DOHH2 (cell line): ENCODE measurements at regions not wholly inside any gene's neighbourhood (a gene's known extent, or its start where the extent isn't known, plus 50 kb on each side); places are given as distances from the start of the nearest gene placed in this dataset.

ENCODE experiments used
- H3F3A ChIP-seq: fragments of 200-600 bp; sonication (generic), shearing (Covaris generic); 2 replicates; pipeline ENCODE4 v1.6.0; 2016; ENCODE audit warnings: antibody characterized with exemption, mild to moderate bottlenecking; ENCODE audit not compliant: control insufficient read depth, insufficient read depth
- H3K27ac ChIP-seq: fragments of 200-600 bp; sonication (generic); 2 replicates; pipeline ENCODE4 v1.5.1; 2014; ENCODE audit warnings: low read depth, mild to moderate bottlenecking, low read length, moderate library complexity
- H3K27me3 ChIP-seq: fragments of 200-600 bp; sonication (generic); 2 replicates; pipeline ENCODE4 v1.6.1; 2014; ENCODE audit warnings: mild to moderate bottlenecking, low read length, mixed read lengths; ENCODE audit not compliant: control insufficient read depth
- H3K36me3 ChIP-seq: fragments of 200-600 bp; sonication (generic); 2 replicates; pipeline ENCODE4 v1.6.1; 2014; ENCODE audit warnings: mild to moderate bottlenecking, low read length, moderate library complexity, mixed read lengths; ENCODE audit not compliant: control insufficient read depth
- H3K4me1 ChIP-seq: fragments of 200-600 bp; sonication (generic); 2 replicates; pipeline ENCODE4 v1.6.1; 2014; ENCODE audit warnings: mild to moderate bottlenecking, low read length, mixed read lengths; ENCODE audit not compliant: control insufficient read depth
- H3K4me2 ChIP-seq: fragments of 200-600 bp; sonication (generic); 2 replicates; pipeline ENCODE4 v1.6.0; 2014; ENCODE audit warnings: mild to moderate bottlenecking, low read length, moderate library complexity
- H3K4me3 ChIP-seq: fragments of 200-600 bp; sonication (generic); 2 replicates; pipeline ENCODE4 v1.5.1; 2014; ENCODE audit warnings: mild to moderate bottlenecking, low read length, mixed read lengths
- H3K79me2 ChIP-seq: fragments of 200-600 bp; sonication (generic); 2 replicates; pipeline ENCODE4 v1.6.1; 2014; ENCODE audit warnings: mild to moderate bottlenecking, low read length, mixed read lengths; ENCODE audit not compliant: control insufficient read depth
- H3K9me2 ChIP-seq: fragments of 200-600 bp; sonication (generic); replicated peaks from 2 replicates; pipeline ENCODE4 v1.6.1; 2014; ENCODE audit warnings: mild to moderate bottlenecking, low read length, mixed read lengths; ENCODE audit not compliant: control insufficient read depth
- H3K9me3 ChIP-seq: fragments of 200-600 bp; sonication (generic); 2 replicates; pipeline ENCODE4 v1.6.1; 2014; ENCODE audit warnings: antibody characterized with exemption, low read length, mixed read lengths; ENCODE audit not compliant: control insufficient read depth, insufficient read depth
- H4K20me1 ChIP-seq: fragments of 200-600 bp; sonication (generic); 2 replicates; pipeline ENCODE4 v1.6.0; 2014; ENCODE audit warnings: low read depth, mild to moderate bottlenecking, antibody characterized with exemption, low read length, moderate library complexity; ENCODE audit not compliant: control insufficient read depth, insufficient read depth
- CTCF ChIP-seq: fragments of 200-600 bp; sonication (generic); IDR thresholded peaks from one replicate; pipeline ENCODE4 v1.5.1; 2014; ENCODE audit warnings: antibody characterized with exemption, mild to moderate bottlenecking, low read depth, low read length; ENCODE audit not compliant: poor library complexity, severe bottlenecking
- EZH2phosphoT487 ChIP-seq: fragments of 200-600 bp; sonication (generic); IDR thresholded peaks from 2 replicates; pipeline ENCODE4 v1.6.1; 2017; ENCODE audit warnings: borderline replicate concordance, mild to moderate bottlenecking, antibody characterized with exemption, low read length, moderate library complexity, mixed read lengths

- Histone ChIP-seq H3K9me2 (no peaks in the 10 kb centered on the region), H3K9me3 (no peaks in the 10 kb centered on the region), H3F3A (no peaks in the 10 kb centered on the region), H3K36me3 (no peaks in the 10 kb centered on the region), H3K4me2 (no peak overlapping the region), H3K4me3 (no peak overlapping the region), H3K27ac (no peak overlapping the region), H3K27me3 (no peaks in the 10 kb centered on the region), H3K79me2 (no peaks in the 10 kb centered on the region), H3K4me1 (peaks cover 15% of the 10 kb centered on the region), H4K20me1 (no peaks in the 10 kb centered on the region)
- TF ChIP-seq CTCF = no peak
- no peak for TF ChIP-seq EZH2phosphoT487
Measured at GRCh38 chr2:236873636-236874035, 212.1 kb upstream of the COPS8 start.

- no peaks in the 10 kb centered on the region for H3K79me2 ChIP-seq
- H3K4me2 ChIP-seq = no peak overlapping the region
- peaks cover 15% of the 10 kb centered on the region for H3K4me1 ChIP-seq
- H4K20me1 ChIP-seq = no peaks in the 10 kb centered on the region
- TF ChIP-seq CTCF (no peak), EZH2phosphoT487 (no peak)
- no peak overlapping the region for H3K4me3 ChIP-seq
- H3K9me2 ChIP-seq = no peaks in the 10 kb centered on the region
- H3F3A ChIP-seq = no peaks in the 10 kb centered on the region
- H3K36me3 ChIP-seq = no peaks in the 10 kb centered on the region
- H3K27me3 ChIP-seq = no peaks in the 10 kb centered on the region
- H3K9me3 ChIP-seq = no peaks in the 10 kb centered on the region
- H3K27ac ChIP-seq = no peak overlapping the region
Measured at GRCh38 chr2:236874866-236875481, 210.7 kb upstream of the COPS8 start.

GRCh38 chr2:236875906-236876505, 209.7 kb upstream of the COPS8 start:
- no peaks in the 10 kb centered on the region for H3K36me3 ChIP-seq
- no peaks in the 10 kb centered on the region for H4K20me1 ChIP-seq
- no peaks in the 10 kb centered on the region for H3K27me3 ChIP-seq
- no peaks in the 10 kb centered on the region for H3F3A ChIP-seq
- TF ChIP-seq CTCF = no peak
- no peak overlapping the region for H3K27ac ChIP-seq
- H3K9me2 ChIP-seq = no peaks in the 10 kb centered on the region
- no peaks in the 10 kb centered on the region for H3K79me2 ChIP-seq
- no peaks in the 10 kb centered on the region for H3K9me3 ChIP-seq
- peaks cover 11% of the 10 kb centered on the region for H3K4me1 ChIP-seq
- H3K4me3 ChIP-seq = no peak overlapping the region
- no peak overlapping the region for H3K4me2 ChIP-seq
